Stimulated activated CD4-positive, alpha-beta T cell treated with anti-CD3 and anti-CD28 coated beads, Interleukin-15, amount 100 ng/mL, for 48 hours (primary cell): ENCODE measurements at regions not wholly inside any gene's neighbourhood (a gene's known extent, or its start where the extent isn't known, plus 50 kb on each side); places are given as distances from the start of the nearest gene placed in this dataset.
"Not testable (repeated sequence)": the region's sequence is repeated elsewhere in the genome, so short reads cannot be mapped to it uniquely, and the experiment has no call there.

Source experiments
- DNase-seq, 2 donors: peaks; one replicate each; pipeline ENCODE4 v3.0.0-alpha.2; 2020; ENCODE audit warnings: low read depth in 2 of 2

GRCh38 chr2:185384822-185385560, 353.6 kb upstream of the FSIP2 start:
- DNase-seq, result no peak

DNA sequence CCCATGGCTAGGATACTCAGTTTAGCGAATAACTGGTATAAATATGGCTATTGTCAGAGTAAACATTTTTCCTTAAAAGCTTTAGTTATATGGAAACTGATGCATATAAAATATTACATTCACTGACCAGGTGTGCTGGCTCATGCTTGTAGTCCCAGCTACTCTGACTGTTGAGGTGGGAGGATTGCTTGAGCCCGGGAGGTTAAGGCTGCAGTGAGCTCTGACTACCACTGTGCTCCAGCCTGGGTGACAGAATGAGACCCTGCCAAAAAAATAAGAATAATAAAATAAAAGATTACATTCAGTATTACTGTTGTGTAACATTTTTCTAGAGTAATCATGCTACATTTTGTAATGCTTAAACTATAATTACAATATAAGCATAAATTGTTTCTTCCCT, 350.4 kb upstream of the FSIP2 start:
- no peak for DNase-seq

DNA sequence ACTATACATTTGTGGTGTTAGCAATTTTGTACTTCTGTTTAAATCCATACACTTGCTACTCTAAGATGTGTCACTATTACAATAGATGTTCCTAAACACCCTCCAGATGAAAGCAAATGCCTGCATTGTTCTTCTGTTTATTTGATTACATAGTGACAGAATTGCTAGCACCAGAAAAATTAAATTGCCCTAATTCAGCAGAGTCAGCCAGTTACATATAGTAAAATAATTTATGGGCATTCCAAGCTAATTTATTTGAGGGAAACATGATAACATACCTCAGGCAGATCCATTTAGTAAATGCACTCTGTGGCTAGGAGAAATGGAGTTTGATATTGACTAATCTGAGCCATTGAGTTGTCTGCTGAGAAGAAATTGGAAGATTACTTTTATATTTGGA, 347.1 kb upstream of the FSIP2 start:
- DNase-seq, result no peak

DNA sequence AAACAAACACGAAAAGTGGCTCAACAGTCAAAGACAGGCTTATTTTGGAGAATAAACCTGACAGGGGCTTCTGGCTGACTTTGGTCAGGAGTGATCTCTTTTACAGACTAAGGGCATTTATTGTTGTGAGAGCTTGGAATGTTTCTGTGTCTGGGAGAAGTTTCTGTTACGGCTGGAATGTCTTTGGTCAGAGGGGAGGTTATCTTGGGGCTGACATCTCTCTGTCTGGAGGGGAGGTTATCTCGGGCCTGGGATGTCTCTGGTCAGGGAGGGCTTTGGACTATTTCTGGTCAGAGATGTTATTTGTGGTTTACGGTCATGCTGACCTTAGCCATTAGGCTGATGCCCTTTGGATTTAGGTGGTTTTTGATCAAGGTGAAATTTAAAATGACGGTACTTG, 345.5 kb upstream of the FSIP2 start:
- DNase-seq, result no peak

DNA sequence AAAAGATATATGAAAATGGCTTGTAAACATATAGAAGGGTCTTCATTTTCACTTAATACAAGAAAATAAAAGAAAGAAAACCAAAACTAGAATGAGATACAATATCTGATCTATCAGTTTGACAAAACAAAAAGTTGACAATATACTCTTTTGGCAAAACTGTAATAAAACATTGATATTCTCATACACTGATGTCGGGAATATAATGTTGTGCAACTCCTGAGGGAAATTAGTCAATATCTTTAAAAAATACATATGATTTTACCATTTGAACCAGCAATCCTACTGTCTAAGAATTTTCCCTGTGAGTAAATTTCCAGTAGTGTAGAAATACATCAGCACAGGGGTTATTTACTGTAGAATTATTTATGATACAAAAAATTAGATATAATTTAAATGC, 336.1 kb upstream of the FSIP2 start:
- DNase-seq, result no peak

- DNase-seq, result no peak
Observed at GRCh38 chr2:185404578-185404977, 334.0 kb upstream of the FSIP2 start.

- no peak for DNase-seq
Observed at GRCh38 chr2:185417111-185417510, 321.5 kb upstream of the FSIP2 start.

- DNase-seq, result no peak
Observed at GRCh38 chr2:185417688-185418087, 320.9 kb upstream of the FSIP2 start.

DNA sequence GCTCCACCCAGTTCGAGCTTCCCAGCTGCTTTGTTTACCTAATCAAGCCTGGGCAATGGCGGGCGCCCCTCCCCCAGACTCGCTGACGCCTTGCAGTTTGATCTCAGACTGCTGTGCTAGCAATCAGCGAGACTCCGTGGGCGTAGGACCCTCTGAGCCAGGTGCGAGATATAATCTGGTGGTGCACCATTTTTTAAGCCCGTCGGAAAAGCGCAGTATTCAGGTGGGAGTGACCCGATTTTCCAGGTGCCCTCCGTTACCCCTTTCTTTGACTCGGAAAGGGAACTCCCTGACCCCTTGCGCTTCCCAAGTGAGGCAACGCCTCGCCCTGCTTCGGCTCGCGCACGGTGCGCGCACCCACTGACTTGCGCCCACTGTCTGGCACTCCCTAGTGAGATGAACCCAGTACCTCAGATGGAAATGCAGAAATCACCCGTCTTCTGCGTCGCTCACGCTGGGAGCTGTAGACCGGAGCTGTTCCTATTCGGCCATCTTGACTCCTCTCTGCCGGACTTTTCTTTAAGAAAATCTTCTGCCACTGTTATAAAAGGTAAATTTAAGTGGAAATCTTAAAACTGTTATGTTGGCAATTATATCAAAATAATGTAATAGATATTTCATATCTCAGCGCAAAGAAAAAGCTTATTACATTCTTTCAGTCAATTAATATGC, 313.5 kb upstream of the FSIP2 start:
- DNase-seq, result not testable (repeated sequence)

DNA sequence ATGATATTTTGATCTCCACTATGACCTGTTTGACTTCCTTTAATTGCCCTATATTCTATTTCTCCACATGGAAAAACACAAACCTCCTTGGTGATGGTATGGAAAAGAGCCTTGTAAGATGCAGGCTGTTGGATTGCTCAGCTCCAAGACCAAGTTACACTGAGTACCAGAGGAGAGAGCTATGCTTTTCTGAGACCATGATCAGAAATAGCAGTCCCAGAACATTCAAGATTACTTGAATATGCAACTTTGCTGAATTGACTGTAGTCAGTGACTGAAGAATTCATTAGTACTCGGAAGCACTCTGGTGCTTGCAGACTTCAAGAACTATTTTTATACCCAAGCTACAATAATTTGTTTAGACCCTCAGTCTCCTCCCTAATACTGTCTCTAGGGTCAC, 310.6 kb upstream of the FSIP2 start:
- no peak for DNase-seq

DNA sequence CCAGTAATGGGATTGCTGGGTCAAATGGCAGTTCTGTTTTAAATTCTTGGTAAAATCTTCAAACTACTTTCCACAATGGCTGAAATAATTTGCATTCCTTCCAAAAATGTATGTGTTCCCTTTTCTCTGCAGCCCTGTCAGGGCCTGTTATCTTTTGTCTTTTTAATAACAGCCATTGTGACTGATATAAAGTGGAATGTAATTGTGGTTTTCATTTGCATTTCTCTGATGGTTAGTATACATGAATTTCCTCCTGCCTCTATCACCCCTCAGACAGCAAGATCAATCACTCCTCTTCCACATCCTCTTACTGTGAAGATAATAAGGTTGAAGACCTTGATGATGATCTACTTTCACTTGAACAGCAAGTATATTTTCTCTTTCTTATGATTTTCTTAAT, 304.8 kb upstream of the FSIP2 start:
- DNase-seq, result no peak

- DNase-seq, result no peak
Observed at GRCh38 chr2:185436787-185437372, 301.7 kb upstream of the FSIP2 start.

DNA sequence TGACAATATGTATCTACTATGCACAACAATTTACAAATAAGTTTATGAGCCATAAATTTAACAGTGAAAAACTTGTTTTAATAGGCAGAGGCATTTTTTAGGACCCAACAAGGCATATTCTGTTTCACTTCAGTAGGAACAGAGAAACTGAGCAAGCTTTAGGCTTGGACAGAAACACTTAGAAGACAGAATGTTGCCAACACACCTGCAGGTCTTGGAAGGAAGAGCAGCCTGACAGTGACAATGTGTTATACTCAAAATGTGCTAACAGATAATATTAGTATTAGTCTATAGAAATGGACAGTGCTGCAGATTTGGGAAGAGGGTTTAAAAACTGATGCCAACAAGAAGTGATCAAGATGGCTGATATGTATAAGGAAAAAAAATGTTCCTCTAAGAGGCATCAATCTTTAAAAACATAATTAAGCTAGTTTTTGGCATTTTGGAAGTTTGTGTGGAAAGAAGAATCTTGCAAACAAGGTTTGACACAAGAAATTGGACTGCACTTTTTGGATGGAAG, 297.1 kb upstream of the FSIP2 start:
- no peak for DNase-seq

GRCh38 chr2:185456517-185456916, 282.1 kb upstream of the FSIP2 start:
- no peak for DNase-seq

GRCh38 chr2:185463481-185463880, 275.1 kb upstream of the FSIP2 start:
- DNase-seq, result no peak

GRCh38 chr2:185466915-185467314, 271.7 kb upstream of the FSIP2 start:
- DNase-seq, result no peak

DNA sequence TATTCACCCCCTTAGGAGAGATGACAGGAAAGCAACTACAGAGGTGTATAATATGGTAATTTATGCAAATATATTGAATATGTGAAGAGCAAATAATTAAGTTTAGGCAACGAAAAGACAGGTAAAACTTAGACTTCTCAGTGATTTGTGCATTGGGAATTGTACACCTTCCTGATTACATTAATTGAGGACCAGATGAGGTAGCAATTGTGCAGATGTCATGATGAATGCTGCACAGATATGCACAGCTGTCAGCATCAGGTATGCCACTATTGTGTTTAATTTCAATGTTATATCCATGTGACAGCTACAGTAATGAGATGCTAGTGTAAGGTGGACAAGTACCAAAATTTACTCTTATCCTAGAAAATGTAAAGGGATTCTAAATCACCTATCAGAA, 267.2 kb upstream of the FSIP2 start:
- no peak for DNase-seq

DNA sequence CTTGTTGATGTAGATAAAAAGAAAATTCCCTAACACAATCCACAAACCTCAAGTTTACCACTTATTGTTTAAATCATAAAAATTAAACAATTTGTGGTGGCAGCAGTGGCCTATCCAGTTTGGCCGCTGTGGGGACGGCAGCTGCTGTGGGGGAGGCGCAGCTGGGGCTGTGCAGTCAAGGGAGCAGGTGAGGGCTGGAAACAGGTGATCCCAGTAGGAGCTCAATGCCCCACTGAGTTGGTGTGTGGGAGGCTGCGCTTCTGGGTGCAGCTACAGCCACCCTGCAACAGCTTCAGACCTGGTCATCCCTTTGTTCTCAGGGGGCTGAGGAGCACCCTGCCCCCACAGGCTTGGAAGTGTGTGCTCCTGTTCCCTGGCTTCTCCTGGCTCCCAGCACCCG, 266.0 kb upstream of the FSIP2 start:
- no peak for DNase-seq

- DNase-seq, result no peak
Observed at GRCh38 chr2:185473838-185474237, 264.8 kb upstream of the FSIP2 start.

DNA sequence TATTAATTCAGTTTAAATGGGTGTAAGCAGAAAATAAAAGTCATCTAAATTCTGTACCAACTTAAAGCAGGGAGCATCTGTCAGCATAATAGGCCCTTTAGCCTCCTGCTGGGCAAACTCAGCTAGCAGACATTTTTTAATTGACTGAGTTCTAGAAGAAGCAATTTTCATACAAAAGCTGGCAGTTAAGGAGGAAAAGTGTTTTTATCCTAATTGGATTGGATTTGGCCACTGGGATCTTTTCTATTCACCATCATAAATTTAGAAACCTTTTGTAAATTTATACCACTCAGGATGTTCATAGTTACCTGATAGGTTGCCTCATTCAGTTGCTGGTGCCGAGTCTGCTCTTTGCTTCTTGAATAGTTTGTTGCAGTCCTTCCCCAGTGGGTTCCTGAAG, 262.7 kb upstream of the FSIP2 start:
- DNase-seq, result no peak

DNA sequence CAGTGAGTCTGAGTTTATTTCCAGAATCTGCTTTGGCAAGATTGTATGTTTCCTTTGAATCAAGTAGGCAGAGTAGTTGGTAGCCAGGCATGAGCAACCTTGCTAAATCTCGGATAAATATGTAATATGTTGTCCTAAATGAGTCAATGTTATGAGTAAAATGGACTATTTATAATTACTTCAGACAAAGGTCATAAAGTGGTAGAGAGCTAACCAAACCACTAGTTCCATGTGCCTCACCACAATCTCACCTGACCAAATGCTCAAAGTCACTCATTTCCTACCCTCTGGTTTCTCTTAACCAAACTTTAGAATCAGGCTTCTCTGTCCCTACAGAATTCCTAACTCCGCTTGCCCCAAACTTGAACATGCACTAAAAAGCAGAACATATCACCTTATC, 261.2 kb upstream of the FSIP2 start:
- no peak for DNase-seq

DNA sequence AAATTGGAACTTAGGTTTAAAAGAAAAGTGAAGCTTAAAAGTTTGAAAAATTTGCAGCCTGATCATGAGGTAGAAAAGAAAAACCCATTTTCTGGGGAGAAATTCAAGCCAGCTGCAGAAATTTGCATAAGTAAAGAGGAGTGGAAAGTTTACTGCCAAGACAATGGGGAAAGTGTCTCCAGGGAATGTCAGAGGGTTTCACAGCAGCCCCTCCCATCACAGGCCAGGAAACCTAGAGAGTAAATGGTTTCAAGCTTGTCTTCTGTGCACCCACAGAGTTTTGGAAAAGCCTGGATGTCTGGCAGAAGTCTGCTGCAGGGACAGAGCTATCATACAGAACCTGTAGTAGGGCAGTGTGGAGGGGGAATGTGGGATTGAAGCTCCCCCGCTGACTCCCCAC, 254.0 kb upstream of the FSIP2 start:
- no peak for DNase-seq

GRCh38 chr2:185502351-185502750, 236.3 kb upstream of the FSIP2 start:
- DNase-seq, result no peak
